ENCODE measurements at regions not wholly inside any gene's neighbourhood (a gene's known extent, or its start where the extent isn't known, plus 50 kb on each side); places are given as distances from the start of the nearest gene placed in this dataset.
"Not testable (repeated sequence)": the region's sequence is repeated elsewhere in the genome, so short reads cannot be mapped to it uniquely, and the experiment has no call there.

- H3K9me3 ChIP-seq (replicated peaks), result no peaks in the 10 kb centered on the region
- DNase-seq, result no peak
- H3K27ac ChIP-seq (replicated peaks), result no peak overlapping the region
- H3K4me1 ChIP-seq, result no peaks in the 10 kb centered on the region
- TF ChIP-seq, protein P1, sequence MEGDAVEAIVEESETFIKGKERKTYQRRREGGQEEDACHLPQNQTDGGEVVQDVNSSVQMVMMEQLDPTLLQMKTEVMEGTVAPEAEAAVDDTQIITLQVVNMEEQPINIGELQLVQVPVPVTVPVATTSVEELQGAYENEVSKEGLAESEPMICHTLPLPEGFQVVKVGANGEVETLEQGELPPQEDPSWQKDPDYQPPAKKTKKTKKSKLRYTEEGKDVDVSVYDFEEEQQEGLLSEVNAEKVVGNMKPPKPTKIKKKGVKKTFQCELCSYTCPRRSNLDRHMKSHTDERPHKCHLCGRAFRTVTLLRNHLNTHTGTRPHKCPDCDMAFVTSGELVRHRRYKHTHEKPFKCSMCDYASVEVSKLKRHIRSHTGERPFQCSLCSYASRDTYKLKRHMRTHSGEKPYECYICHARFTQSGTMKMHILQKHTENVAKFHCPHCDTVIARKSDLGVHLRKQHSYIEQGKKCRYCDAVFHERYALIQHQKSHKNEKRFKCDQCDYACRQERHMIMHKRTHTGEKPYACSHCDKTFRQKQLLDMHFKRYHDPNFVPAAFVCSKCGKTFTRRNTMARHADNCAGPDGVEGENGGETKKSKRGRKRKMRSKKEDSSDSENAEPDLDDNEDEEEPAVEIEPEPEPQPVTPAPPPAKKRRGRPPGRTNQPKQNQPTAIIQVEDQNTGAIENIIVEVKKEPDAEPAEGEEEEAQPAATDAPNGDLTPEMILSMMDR (IDR thresholded peaks at IDR 0.05; ENCODE audit: borderline replicate concordance), result no peak
- intact Hi-C loops (cut with micrococcal nuclease), result no loop called here
- no peak overlapping the region for H3K4me3 ChIP-seq
- H3K36me3 ChIP-seq, result no peaks in the 10 kb centered on the region
- no peaks in the 10 kb centered on the region for H3K27me3 ChIP-seq (ENCODE audit: low read depth)
Observed at GRCh38 chr5:163259495-163259894, 177.9 kb upstream of the CCNG1 start.

DNA sequence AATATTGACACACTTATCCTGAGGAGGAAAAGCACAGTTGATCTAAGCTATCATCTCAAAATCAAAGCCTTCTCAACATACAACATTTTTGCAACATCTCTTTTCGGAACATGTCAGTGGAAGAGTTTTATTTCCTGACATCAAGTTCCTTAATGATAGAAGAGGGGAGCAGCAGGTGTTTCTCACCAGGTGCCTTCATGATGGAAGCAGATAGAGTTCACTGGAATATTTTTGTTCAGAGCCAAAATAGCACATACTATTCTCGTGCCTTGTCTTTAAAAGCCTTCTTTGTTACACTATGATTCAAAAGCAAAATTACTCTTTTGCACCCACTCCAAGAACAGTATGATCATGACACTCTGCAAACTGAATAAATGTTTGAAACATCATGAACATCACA lies 176.9 kb upstream of the CCNG1 start:
- Histone ChIP-seq H3K27me3 (ENCODE audit: low read depth) (no peaks in the 10 kb centered on the region), H3K4me1 (no peaks in the 10 kb centered on the region), H3K4me3 (no peak overlapping the region), H3K36me3 (no peaks in the 10 kb centered on the region), H3K27ac (replicated peaks) (no peak overlapping the region), H3K9me3 (replicated peaks) (no peaks in the 10 kb centered on the region)
- TF ChIP-seq, protein P1 (IDR thresholded peaks at IDR 0.05; ENCODE audit: borderline replicate concordance), result no peak
- DNase-seq, result no peak
- intact Hi-C loops (cut with micrococcal nuclease), result no loop called here

DNA sequence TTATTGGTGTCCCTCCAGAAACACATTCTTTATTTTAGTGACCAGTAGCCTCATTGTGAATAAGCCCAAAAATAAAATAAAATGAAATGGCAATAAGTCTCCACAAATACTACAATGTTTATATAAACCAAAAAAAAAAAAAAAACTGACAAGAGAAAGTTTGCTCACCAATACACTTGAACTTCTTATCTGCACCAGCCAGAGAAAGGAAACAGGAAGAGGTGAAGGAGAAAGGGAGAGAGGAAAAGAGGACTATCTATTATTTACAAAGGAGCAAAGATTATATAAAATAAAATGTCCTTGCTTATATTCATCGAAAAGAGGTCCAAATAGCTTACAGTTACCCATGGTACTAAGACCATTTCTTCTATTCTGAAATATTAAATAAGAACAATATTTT lies 176.4 kb upstream of the CCNG1 start:
- intact Hi-C loops (cut with micrococcal nuclease), result no loop called here
- H3K27me3 ChIP-seq (ENCODE audit: low read depth), result no peaks in the 10 kb centered on the region
- H3K36me3 ChIP-seq, result no peaks in the 10 kb centered on the region
- no peaks in the 10 kb centered on the region for H3K4me1 ChIP-seq
- H3K27ac ChIP-seq (replicated peaks), result no peak overlapping the region
- no peak overlapping the region for H3K4me3 ChIP-seq
- DNase-seq, result no peak
- no peaks in the 10 kb centered on the region for H3K9me3 ChIP-seq (replicated peaks)
- TF ChIP-seq, protein P1 (IDR thresholded peaks at IDR 0.05; ENCODE audit: borderline replicate concordance), result no peak

GRCh38 chr5:163261647-163262269 lies 175.6 kb upstream of the CCNG1 start:
- no peak for DNase-seq
- intact Hi-C loops (cut with micrococcal nuclease), result no loop called here
- Histone ChIP-seq H3K36me3 (no peaks in the 10 kb centered on the region), H3K27ac (replicated peaks) (no peak overlapping the region), H3K27me3 (ENCODE audit: low read depth) (no peaks in the 10 kb centered on the region), H3K9me3 (replicated peaks) (no peaks in the 10 kb centered on the region), H3K4me1 (no peaks in the 10 kb centered on the region), H3K4me3 (no peak overlapping the region)
- TF ChIP-seq, protein P1 (IDR thresholded peaks at IDR 0.05; ENCODE audit: borderline replicate concordance), result no peak

- H3K27ac ChIP-seq (replicated peaks); H3K36me3 ChIP-seq; H3K4me1 ChIP-seq; H3K9me3 ChIP-seq (replicated peaks); intact Hi-C loops (cut with micrococcal nuclease); DNase-seq; H3K4me3 ChIP-seq; H3K27me3 ChIP-seq (ENCODE audit: low read depth): not testable (repeated sequence)
Observed at GRCh38 chr5:163266249-163266648, 171.1 kb upstream of the CCNG1 start.

DNA sequence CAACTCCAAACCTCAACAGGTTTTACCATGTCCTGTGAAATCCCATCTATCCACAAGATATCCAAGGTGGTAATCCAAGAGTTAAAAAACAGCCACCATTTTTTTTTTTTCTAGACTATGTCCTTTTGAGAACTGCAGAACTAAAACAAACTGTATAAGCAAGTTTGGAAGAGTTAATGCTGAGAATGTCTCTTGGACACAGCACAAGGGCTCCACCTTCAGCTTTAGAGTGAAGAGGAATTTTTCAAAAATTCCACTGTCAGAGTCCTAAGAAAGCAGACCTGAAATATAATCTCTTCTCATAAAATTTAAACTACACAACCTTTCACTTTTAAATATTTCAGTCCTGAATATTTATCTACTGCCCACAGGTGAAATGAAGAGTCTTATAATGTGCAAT lies 167.8 kb upstream of the CCNG1 start:
- intact Hi-C loops (cut with micrococcal nuclease), result no loop called here
- Histone ChIP-seq H3K4me1 (no peaks in the 10 kb centered on the region), H3K4me3 (no peak overlapping the region), H3K27ac (replicated peaks) (no peak overlapping the region), H3K27me3 (ENCODE audit: low read depth) (no peaks in the 10 kb centered on the region), H3K9me3 (replicated peaks) (peaks cover 7% of the 10 kb centered on the region), H3K36me3 (no peaks in the 10 kb centered on the region)
- TF ChIP-seq, protein P1 (IDR thresholded peaks at IDR 0.05; ENCODE audit: borderline replicate concordance), result no peak
- no peak for DNase-seq
